ENCODE measurements at regions not wholly inside any gene's neighbourhood (a gene's known extent, or its start where the extent isn't known, plus 50 kb on each side); places are given as distances from the start of the nearest gene placed in this dataset.

DNA sequence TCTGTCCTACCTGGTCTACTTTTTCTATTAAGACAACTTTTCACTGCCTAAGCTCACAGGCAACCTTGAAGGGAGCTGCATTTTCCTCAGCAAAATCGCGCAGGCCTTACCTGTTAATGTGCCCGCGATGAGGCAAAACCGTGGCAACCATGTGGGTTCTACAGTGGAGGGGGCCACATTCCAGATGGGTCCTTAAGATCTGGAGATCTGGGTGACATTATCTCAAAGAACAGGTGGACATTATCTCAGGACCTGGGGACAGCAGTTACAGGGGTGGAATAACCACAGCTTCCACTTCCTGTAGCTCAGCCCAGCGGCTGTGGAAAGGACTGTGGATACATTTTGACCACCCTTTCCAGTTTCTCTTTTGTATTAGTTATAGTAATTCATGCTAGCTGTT, 112.8 kb upstream of the PTCH1 start:
- Mint-ChIP-seq H3K36me3 (ENCODE audit: insufficient read depth in 1 of 3, low read depth in 3 of 3) (no peaks in the 10 kb centered on the region), H3K4me3 (no peak overlapping the region)

More for the DNA sequence above, 112.8 kb upstream of the PTCH1 start:
- H3K18ac ChIP-seq (ENCODE audit: insufficient read length, low read depth, low read length): no peak overlapping the region
- H3K9me3 Mint-ChIP-seq: no peaks in the 10 kb centered on the region
- H2BK20ac ChIP-seq (ENCODE audit: low read depth, low read length, poor library complexity, severe bottlenecking): no peak overlapping the region
- WGBS (ENCODE audit: extremely low coverage, insufficient read length, low lambda C conversion rate): no CpG with 5 or more reads among the region's 6 CpGs
- no peaks in the 10 kb centered on the region for H3K27me3 ChIP-seq (ENCODE audit: insufficient read depth, low read length)
- no peak overlapping the region for H2AFZ ChIP-seq (ENCODE audit: low read length)
- no peaks in the 10 kb centered on the region for H4K20me1 ChIP-seq (ENCODE audit: control insufficient read depth, insufficient read depth, insufficient read length)
- H3K4me1 ChIP-seq (ENCODE audit: insufficient read depth, low read length): no peaks in the 10 kb centered on the region
- H2AK5ac ChIP-seq (ENCODE audit: insufficient read length, low read length): no peak overlapping the region
- H4K91ac ChIP-seq (ENCODE audit: insufficient read length, low read depth, low read length): no peak overlapping the region
- no peak overlapping the region for H3K27ac ChIP-seq (ENCODE audit: insufficient read length, low read depth, low read length)
- H4K8ac ChIP-seq (replicated peaks; ENCODE audit: insufficient read length, low read depth, low read length): no peak overlapping the region
- H3K9ac ChIP-seq (ENCODE audit: extremely low read depth, insufficient read length, low read length): no peak overlapping the region
- H3K79me1 ChIP-seq (ENCODE audit: insufficient read depth, low read depth, low read length, poor library complexity, severe bottlenecking): no peaks in the 10 kb centered on the region
- H3K56ac ChIP-seq (ENCODE audit: insufficient read length, low read depth, low read length): no peak overlapping the region
- H3K9me3 ChIP-seq (ENCODE audit: control insufficient read depth, low read depth, low read length): no peaks in the 10 kb centered on the region
- no peak overlapping the region for H3K14ac ChIP-seq (ENCODE audit: insufficient read depth, low read length)
- peaks cover 8 to 17% of the 10 kb centered on the region in 2 experiments for H3K4me1 Mint-ChIP-seq
- H2BK5ac ChIP-seq (ENCODE audit: insufficient read length, low read length): no peak overlapping the region
- no peaks in the 10 kb centered on the region for H3K79me2 ChIP-seq (ENCODE audit: insufficient read depth, low read length)
- no peak overlapping the region for H2BK120ac ChIP-seq (ENCODE audit: low read depth, low read length, poor library complexity, severe bottlenecking)
- H3K27me3 Mint-ChIP-seq (ENCODE audit: low read depth): peaks cover 15% of the 10 kb centered on the region
- H2BK12ac ChIP-seq (ENCODE audit: insufficient read length, low read depth, low read length): no peak overlapping the region
- H3K23ac ChIP-seq (ENCODE audit: insufficient read length, low read depth, low read length): no peak overlapping the region
- no peak overlapping the region for H3K4ac ChIP-seq (ENCODE audit: low read depth, low read length)
- no peak for DNase-seq
- no peak overlapping the region for H3K27ac Mint-ChIP-seq
- TF ChIP-seq, protein P1, sequence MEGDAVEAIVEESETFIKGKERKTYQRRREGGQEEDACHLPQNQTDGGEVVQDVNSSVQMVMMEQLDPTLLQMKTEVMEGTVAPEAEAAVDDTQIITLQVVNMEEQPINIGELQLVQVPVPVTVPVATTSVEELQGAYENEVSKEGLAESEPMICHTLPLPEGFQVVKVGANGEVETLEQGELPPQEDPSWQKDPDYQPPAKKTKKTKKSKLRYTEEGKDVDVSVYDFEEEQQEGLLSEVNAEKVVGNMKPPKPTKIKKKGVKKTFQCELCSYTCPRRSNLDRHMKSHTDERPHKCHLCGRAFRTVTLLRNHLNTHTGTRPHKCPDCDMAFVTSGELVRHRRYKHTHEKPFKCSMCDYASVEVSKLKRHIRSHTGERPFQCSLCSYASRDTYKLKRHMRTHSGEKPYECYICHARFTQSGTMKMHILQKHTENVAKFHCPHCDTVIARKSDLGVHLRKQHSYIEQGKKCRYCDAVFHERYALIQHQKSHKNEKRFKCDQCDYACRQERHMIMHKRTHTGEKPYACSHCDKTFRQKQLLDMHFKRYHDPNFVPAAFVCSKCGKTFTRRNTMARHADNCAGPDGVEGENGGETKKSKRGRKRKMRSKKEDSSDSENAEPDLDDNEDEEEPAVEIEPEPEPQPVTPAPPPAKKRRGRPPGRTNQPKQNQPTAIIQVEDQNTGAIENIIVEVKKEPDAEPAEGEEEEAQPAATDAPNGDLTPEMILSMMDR (conservative IDR thresholded peaks at IDR 0.05): no peak
- no peaks in the 10 kb centered on the region for H3K23me2 ChIP-seq (ENCODE audit: insufficient read length, low read depth, low read length, poor library complexity, severe bottlenecking)
- no peak overlapping the region for H3K4me2 ChIP-seq (ENCODE audit: insufficient read depth, insufficient read length, low read length)
- no peak overlapping the region for H2BK15ac ChIP-seq (ENCODE audit: low read depth, low read length)
- no peak overlapping the region for H4K5ac ChIP-seq (ENCODE audit: insufficient read length, low read depth, low read length)
- no peak overlapping the region for H3T11ph ChIP-seq (ENCODE audit: low read length)

Data from H9 (cell line).